PFSK-1 (cell line): ENCODE measurements at regions not wholly inside any gene's neighbourhood (a gene's known extent, or its start where the extent isn't known, plus 50 kb on each side); places are given as distances from the start of the nearest gene placed in this dataset.

Experiments
- FOXP2 ChIP-seq: optimal IDR thresholded peaks from 2 replicates; pipeline ENCODE3; 2011; ENCODE audit warnings: borderline replicate concordance, control low read depth, inconsistent platforms; ENCODE audit not compliant: insufficient read depth; ENCODE audit errors: extremely low read length, extremely low read depth
- POLR2AphosphoS5 ChIP-seq: IDR thresholded peaks from 2 replicates; pipeline ENCODE4 v1.6.1; 2012; ENCODE audit warnings: low read depth, mild to moderate bottlenecking, control low read depth, low read length, moderate library complexity
- REST ChIP-seq, 2 experiments: IDR thresholded peaks; 2 replicates each; pipeline versions ENCODE4 v1.6.1 to v1.8.0; 2011 to 2012; ENCODE audit warnings: low read depth in 2 of 2, low read length in 2 of 2, control low read depth in 1 of 2, inconsistent platforms in 1 of 2, mild to moderate bottlenecking in 1 of 2, moderate library complexity in 1 of 2; ENCODE audit not compliant: insufficient read depth in 1 of 2
- SIN3A ChIP-seq: IDR thresholded peaks from 2 replicates; pipeline ENCODE4 v1.6.1; 2012; ENCODE audit warnings: mild to moderate bottlenecking, low read length, moderate library complexity, borderline replicate concordance; ENCODE audit not compliant: insufficient read depth
- TAF1 ChIP-seq: IDR thresholded peaks from 2 replicates; pipeline ENCODE4 v1.6.1; 2012; ENCODE audit warnings: low read length, control low read depth, borderline replicate concordance; ENCODE audit not compliant: insufficient read depth

- TF ChIP-seq REST (IDR thresholded peaks at IDR 0.05; ENCODE audit: insufficient read depth in 1 of 2, low read depth in 2 of 2, low read length in 2 of 2) (no peak), POLR2AphosphoS5 (no peak), FOXP2 (no peak), TAF1 (no peak), SIN3A (no peak)
Observed at GRCh38 chr6:144624246-144624645, 339.1 kb downstream of the UTRN start.

- no peak for TF ChIP-seq SIN3A
- TF ChIP-seq REST (IDR thresholded peaks at IDR 0.05; ENCODE audit: insufficient read depth in 1 of 2, low read depth in 2 of 2, low read length in 2 of 2): no peak
- no peak for TF ChIP-seq TAF1
- no peak for TF ChIP-seq POLR2AphosphoS5
- no peak for TF ChIP-seq FOXP2
Observed at GRCh38 chr6:144624716-144625115, 339.6 kb downstream of the UTRN start.

GRCh38 chr6:144630857-144631256 is 345.7 kb downstream of the UTRN start:
- TF ChIP-seq SIN3A (no peak), POLR2AphosphoS5 (no peak), REST (IDR thresholded peaks at IDR 0.05; ENCODE audit: insufficient read depth in 1 of 2, low read depth in 2 of 2, low read length in 2 of 2) (no peak), TAF1 (no peak), FOXP2 (no peak)

- TF ChIP-seq POLR2AphosphoS5: no peak
Observed at GRCh38 chr6:144632266-144632665, 347.1 kb downstream of the UTRN start.

GRCh38 chr6:144633886-144634285 is 348.8 kb downstream of the UTRN start:
- TF ChIP-seq POLR2AphosphoS5: no peak
- no peak for TF ChIP-seq TAF1
- no peak for TF ChIP-seq FOXP2
- no peak for TF ChIP-seq SIN3A
- no peak for TF ChIP-seq REST (IDR thresholded peaks at IDR 0.05; ENCODE audit: insufficient read depth in 1 of 2, low read depth in 2 of 2, low read length in 2 of 2)
